Lower leg skin (tissue), 3 donors: ENCODE measurements at regions not wholly inside any gene's neighbourhood (a gene's known extent, or its start where the extent isn't known, plus 50 kb on each side); places are given as distances from the start of the nearest gene placed in this dataset.

Experiments used
- CTCF ChIP-seq, 3 donors: fragments of 450-650 bp; IDR thresholded peaks; one replicate each; pipeline ENCODE4 v1.5.1; 2016; ENCODE audit warnings: antibody characterized with exemption in 3 of 3, mild to moderate bottlenecking in 3 of 3, moderate library complexity in 2 of 3
- POLR2A ChIP-seq, 2 donors: fragments of 450-650 bp; IDR thresholded peaks; one replicate each; pipeline ENCODE4 v1.6.1; 2016 to 2017; ENCODE audit warnings: antibody characterized with exemption in 2 of 2, mild to moderate bottlenecking in 1 of 2, moderate library complexity in 1 of 2

- TF ChIP-seq CTCF (IDR thresholded peaks at IDR 0.05), result no peak
- TF ChIP-seq POLR2A (IDR thresholded peaks at IDR 0.05), result no peak
Observed at GRCh38 chr4:19689511-19689910, 562.2 kb upstream of the SLIT2 start.
